ENCODE measurements at regions not wholly inside any gene's neighbourhood (a gene's known extent, or its start where the extent isn't known, plus 50 kb on each side); places are given as distances from the start of the nearest gene placed in this dataset.

DNA sequence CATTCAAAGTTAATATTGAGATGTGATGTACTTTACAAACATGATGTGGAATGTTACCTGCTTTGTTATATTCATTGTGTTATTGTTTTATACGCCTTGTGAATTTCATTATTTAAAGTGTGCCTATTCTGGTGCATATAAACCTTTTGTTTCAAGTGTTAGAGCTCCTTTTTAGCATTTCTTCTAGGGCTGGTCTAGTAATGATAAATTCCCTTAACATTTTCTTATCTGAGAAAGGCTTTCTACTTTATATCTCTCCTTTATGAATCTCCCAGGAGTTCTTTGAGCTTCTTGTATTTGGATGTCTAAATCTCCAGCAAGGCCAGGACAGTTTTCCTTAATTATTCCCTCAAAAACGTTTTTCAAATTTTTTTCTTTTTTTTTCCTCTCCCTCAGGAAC is 1005.6 kb downstream of the IGSF11 start:
- Histone ChIP-seq H3K36me3 (no peaks in the 10 kb centered on the region), H3K4me1 (no peaks in the 10 kb centered on the region), H3K27me3 (replicated peaks in 1 of 7) (no peaks in the 10 kb centered on the region), H3K4me3 (no peak overlapping the region), H3K27ac (no peak overlapping the region), H3K9me3 (peaks cover 0 to 81% (median 67%) of the 10 kb centered on the region in 8 donors)
- DNase-seq: no peak
- TF ChIP-seq POLR2AphosphoS5 (IDR thresholded peaks at IDR 0.05) (no peak), POLR2A (IDR thresholded peaks at IDR 0.05) (no peak)
- TF ChIP-seq, protein P1, sequence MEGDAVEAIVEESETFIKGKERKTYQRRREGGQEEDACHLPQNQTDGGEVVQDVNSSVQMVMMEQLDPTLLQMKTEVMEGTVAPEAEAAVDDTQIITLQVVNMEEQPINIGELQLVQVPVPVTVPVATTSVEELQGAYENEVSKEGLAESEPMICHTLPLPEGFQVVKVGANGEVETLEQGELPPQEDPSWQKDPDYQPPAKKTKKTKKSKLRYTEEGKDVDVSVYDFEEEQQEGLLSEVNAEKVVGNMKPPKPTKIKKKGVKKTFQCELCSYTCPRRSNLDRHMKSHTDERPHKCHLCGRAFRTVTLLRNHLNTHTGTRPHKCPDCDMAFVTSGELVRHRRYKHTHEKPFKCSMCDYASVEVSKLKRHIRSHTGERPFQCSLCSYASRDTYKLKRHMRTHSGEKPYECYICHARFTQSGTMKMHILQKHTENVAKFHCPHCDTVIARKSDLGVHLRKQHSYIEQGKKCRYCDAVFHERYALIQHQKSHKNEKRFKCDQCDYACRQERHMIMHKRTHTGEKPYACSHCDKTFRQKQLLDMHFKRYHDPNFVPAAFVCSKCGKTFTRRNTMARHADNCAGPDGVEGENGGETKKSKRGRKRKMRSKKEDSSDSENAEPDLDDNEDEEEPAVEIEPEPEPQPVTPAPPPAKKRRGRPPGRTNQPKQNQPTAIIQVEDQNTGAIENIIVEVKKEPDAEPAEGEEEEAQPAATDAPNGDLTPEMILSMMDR (IDR thresholded peaks at IDR 0.05 in 8 of 11, conservative IDR thresholded peaks at IDR 0.05 in 3 of 11): no peak
- intact Hi-C loops (cut with DNase I; ENCODE audit: low total_unique reads): no loop called here
- WGBS, 5 donors: 45 to 52% (median 47%) methylated on average over 2 of the region's 2 CpGs

DNA sequence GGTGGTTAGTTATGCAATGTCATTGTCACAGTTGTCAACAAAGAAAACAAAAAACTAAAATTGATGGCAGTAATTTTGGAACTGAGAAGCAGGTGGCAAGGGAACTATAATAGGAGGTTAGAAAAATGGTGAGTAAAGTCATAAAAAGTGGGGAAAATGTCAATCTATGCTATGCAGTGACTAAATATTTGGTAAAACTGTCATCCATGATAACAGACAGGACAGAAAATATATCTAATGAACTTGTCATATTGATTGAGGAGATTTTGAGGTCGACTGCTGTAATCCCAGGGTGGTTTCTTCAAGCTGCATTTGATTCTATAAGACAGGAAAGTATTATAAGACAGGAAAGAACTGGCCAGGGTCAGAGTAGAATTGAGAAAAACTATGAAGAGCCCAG is 998.4 kb downstream of the IGSF11 start:
- Histone ChIP-seq H3K36me3 (no peaks in the 10 kb centered on the region), H3K4me1 (no peaks in the 10 kb centered on the region), H3K9me3 (peaks cover 1 to 45% (median 27%) of the 10 kb centered on the region in 8 donors), H3K27ac (no peak overlapping the region), H3K4me3 (no peak overlapping the region), H3K27me3 (replicated peaks in 1 of 7) (no peaks in the 10 kb centered on the region)
- WGBS, 5 donors: 23 to 47% (median 40%) methylated on average over 1 of the region's 1 CpG
- no peak for DNase-seq
- TF ChIP-seq POLR2A (IDR thresholded peaks at IDR 0.05): no peak
- no peak for TF ChIP-seq POLR2AphosphoS5 (IDR thresholded peaks at IDR 0.05)
- TF ChIP-seq, protein P1 (IDR thresholded peaks at IDR 0.05 in 8 of 11, conservative IDR thresholded peaks at IDR 0.05 in 3 of 11): no peak
- intact Hi-C loops (cut with DNase I; ENCODE audit: low total_unique reads): no loop called here

DNA sequence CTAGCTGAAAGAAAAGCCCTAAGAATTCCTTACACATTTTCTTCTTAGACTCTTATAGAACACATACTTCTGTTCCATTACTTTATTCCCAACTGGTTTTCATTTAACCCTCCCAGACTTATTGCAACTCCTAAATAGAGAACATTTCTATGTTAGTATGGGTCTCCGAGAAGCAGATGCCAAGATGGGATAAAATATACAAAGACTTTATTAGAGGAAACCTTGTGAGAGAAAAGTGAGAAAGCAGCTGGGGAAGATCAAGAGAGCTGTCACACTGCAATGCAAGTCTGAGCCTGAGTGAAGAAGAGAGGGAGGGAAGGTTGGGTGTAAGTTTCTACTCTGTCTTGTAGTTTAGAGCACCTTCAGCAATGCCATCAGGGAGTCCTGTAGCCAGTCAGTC is 979.3 kb downstream of the IGSF11 start:
- no peak for DNase-seq
- no peaks in the 10 kb centered on the region for H3K27me3 ChIP-seq (replicated peaks in 1 of 7)
- no peak overlapping the region for H3K4me3 ChIP-seq

DNA sequence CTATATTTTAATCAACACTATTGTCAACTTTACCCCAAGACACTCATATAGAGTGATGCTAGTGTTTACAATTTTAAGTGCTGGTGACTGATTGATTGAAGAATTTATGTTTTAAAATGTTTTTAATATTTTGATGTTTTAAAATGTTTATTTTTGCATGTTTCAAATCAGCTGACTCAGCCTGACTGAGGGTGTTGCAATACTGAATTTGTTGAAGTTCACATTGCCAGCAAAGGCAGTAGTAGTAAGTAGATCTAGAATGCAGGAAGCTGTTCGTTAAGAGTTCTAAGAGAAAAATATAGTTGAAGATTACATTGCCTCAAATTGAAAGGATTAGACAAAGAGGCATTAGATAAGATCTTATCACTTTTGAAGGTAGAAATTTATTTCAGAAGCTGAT is 977.6 kb downstream of the IGSF11 start:
- Histone ChIP-seq H3K27ac (no peak overlapping the region), H3K36me3 (no peaks in the 10 kb centered on the region), H3K4me3 (no peak overlapping the region), H3K4me1 (no peaks in the 10 kb centered on the region), H3K27me3 (replicated peaks in 1 of 7) (no peaks in the 10 kb centered on the region), H3K9me3 (peaks cover 0 to 8% (median 0%) of the 10 kb centered on the region in 8 donors)
- TF ChIP-seq POLR2A (IDR thresholded peaks at IDR 0.05) (no peak), POLR2AphosphoS5 (IDR thresholded peaks at IDR 0.05) (no peak)
- TF ChIP-seq, protein P1 (IDR thresholded peaks at IDR 0.05 in 8 of 11, conservative IDR thresholded peaks at IDR 0.05 in 3 of 11): no peak
- 45 to 76% (median 67%) methylated on average over 1 of the region's 1 CpG for WGBS, 5 donors
- intact Hi-C loops (cut with DNase I; ENCODE audit: low total_unique reads): no loop called here
- no peak for DNase-seq

More for the DNA sequence above, 979.3 kb downstream of the IGSF11 start:
- TF ChIP-seq POLR2AphosphoS5 (IDR thresholded peaks at IDR 0.05) (no peak), POLR2A (IDR thresholded peaks at IDR 0.05) (no peak)
- TF ChIP-seq, protein P1 (IDR thresholded peaks at IDR 0.05 in 8 of 11, conservative IDR thresholded peaks at IDR 0.05 in 3 of 11): no peak
- no peak overlapping the region for H3K27ac ChIP-seq
- WGBS, 5 donors: 0 to 76% (median 0%) methylated on average over 1 of the region's 1 CpG
- H3K9me3 ChIP-seq: peaks cover 0 to 23% (median 8%) of the 10 kb centered on the region in 8 donors
- intact Hi-C loops (cut with DNase I; ENCODE audit: low total_unique reads): no loop called here
- H3K36me3 ChIP-seq: no peaks in the 10 kb centered on the region
- H3K4me1 ChIP-seq: no peaks in the 10 kb centered on the region

Data from spleen (tissue), 11 donors.